A549 (cell line): ENCODE measurements at regions not wholly inside any gene's neighbourhood (a gene's known extent, or its start where the extent isn't known, plus 50 kb on each side); places are given as distances from the start of the nearest gene placed in this dataset.

Experiments
- BHLHE40 ChIP-seq: IDR thresholded peaks from 2 replicates; pipeline ENCODE4 v1.6.1; 2012; ENCODE audit warnings: low read depth, low read length, inconsistent platforms
- CTCF ChIP-seq: fragments of >200 bp; sonication (Bioruptor Twin); formaldehyde crosslinking; IDR thresholded peaks from 3 replicates; pipeline ENCODE4 v1.5.1; 2016
- EHMT2 ChIP-seq: fragments of 200-600 bp; sonication (generic); IDR thresholded peaks from 2 replicates; pipeline ENCODE4 v1.6.1; 2016; ENCODE audit warnings: antibody characterized with exemption, low read depth, mild to moderate bottlenecking, moderate library complexity
- FOXS1 ChIP-seq: fragments of 250-450 bp; sonication (Bioruptor Pico); IDR thresholded peaks from 2 replicates; pipeline ENCODE4 v1.5.0; 2020; ENCODE audit warnings: mild to moderate bottlenecking, moderate library complexity
- JUN ChIP-seq, 2 experiments: fragments of >200 bp; sonication (Bioruptor Twin); formaldehyde crosslinking; IDR thresholded peaks; 2 replicates in 1 of 2; 3 replicates in 1 of 2; pipeline ENCODE4 v1.6.1; 2016 to 2017
- MAX ChIP-seq: IDR thresholded peaks from 2 replicates; pipeline ENCODE4 v1.6.1; 2012
- MAZ ChIP-seq: fragments of 150-350 bp; IDR thresholded peaks from 2 replicates; pipeline ENCODE4 v1.6.1; 2014; ENCODE audit warnings: antibody characterized with exemption, low read depth, low read length, borderline replicate concordance
- POLR2A ChIP-seq: IDR thresholded peaks from 2 replicates; pipeline ENCODE4 v1.6.1; 2012; ENCODE audit warnings: mild to moderate bottlenecking, low read length
- RFX5 ChIP-seq: fragments of 450-650 bp; IDR thresholded peaks from 2 replicates; pipeline ENCODE4 v1.7.1; 2014; ENCODE audit warnings: antibody characterized with exemption, mild to moderate bottlenecking, moderate library complexity
- SREBF2 ChIP-seq: fragments of 450-650 bp; IDR thresholded peaks from 2 replicates; pipeline ENCODE4 v1.6.1; 2014; ENCODE audit warnings: mild to moderate bottlenecking, moderate library complexity
- ZSCAN20 ChIP-seq: fragments of 250-450 bp; sonication (Bioruptor Pico); IDR thresholded peaks from 2 replicates; pipeline ENCODE4 v1.8.0; 2022; ENCODE audit warnings: mild to moderate bottlenecking, moderate library complexity
- TF ChIP-seq, protein P1 (sequence below): fragments of 200-600 bp; sonication (generic); IDR thresholded peaks from 2 replicates; pipeline ENCODE4 v1.6.1; 2016; ENCODE audit warnings: antibody characterized with exemption, mild to moderate bottlenecking, moderate library complexity
- TF ChIP-seq, protein P2 (sequence below): fragments of 250-450 bp; sonication (Bioruptor Pico); IDR thresholded peaks from 2 replicates; pipeline ENCODE4 v1.5.0; 2021; ENCODE audit warnings: mild to moderate bottlenecking, moderate library complexity, borderline replicate concordance

- no peak for TF ChIP-seq CTCF
- TF ChIP-seq MAX, result no peak
- TF ChIP-seq, protein P1, sequence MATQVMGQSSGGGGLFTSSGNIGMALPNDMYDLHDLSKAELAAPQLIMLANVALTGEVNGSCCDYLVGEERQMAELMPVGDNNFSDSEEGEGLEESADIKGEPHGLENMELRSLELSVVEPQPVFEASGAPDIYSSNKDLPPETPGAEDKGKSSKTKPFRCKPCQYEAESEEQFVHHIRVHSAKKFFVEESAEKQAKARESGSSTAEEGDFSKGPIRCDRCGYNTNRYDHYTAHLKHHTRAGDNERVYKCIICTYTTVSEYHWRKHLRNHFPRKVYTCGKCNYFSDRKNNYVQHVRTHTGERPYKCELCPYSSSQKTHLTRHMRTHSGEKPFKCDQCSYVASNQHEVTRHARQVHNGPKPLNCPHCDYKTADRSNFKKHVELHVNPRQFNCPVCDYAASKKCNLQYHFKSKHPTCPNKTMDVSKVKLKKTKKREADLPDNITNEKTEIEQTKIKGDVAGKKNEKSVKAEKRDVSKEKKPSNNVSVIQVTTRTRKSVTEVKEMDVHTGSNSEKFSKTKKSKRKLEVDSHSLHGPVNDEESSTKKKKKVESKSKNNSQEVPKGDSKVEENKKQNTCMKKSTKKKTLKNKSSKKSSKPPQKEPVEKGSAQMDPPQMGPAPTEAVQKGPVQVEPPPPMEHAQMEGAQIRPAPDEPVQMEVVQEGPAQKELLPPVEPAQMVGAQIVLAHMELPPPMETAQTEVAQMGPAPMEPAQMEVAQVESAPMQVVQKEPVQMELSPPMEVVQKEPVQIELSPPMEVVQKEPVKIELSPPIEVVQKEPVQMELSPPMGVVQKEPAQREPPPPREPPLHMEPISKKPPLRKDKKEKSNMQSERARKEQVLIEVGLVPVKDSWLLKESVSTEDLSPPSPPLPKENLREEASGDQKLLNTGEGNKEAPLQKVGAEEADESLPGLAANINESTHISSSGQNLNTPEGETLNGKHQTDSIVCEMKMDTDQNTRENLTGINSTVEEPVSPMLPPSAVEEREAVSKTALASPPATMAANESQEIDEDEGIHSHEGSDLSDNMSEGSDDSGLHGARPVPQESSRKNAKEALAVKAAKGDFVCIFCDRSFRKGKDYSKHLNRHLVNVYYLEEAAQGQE, result no peak
- TF ChIP-seq EHMT2, result no peak
- TF ChIP-seq SREBF2, result no peak
- TF ChIP-seq POLR2A, result no peak
- no peak for TF ChIP-seq BHLHE40
- TF ChIP-seq, protein P2, sequence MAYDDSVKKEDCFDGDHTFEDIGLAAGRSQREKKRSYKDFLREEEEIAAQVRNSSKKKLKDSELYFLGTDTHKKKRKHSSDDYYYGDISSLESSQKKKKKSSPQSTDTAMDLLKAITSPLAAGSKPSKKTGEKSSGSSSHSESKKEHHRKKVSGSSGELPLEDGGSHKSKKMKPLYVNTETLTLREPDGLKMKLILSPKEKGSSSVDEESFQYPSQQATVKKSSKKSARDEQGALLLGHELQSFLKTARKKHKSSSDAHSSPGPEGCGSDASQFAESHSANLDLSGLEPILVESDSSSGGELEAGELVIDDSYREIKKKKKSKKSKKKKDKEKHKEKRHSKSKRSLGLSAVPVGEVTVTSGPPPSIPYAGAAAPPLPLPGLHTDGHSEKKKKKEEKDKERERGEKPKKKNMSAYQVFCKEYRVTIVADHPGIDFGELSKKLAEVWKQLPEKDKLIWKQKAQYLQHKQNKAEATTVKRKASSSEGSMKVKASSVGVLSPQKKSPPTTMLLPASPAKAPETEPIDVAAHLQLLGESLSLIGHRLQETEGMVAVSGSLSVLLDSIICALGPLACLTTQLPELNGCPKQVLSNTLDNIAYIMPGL (CRISPR knock-in tag), result no peak
- no peak for TF ChIP-seq RFX5
- no peak for TF ChIP-seq FOXS1 (CRISPR knock-in tag)
- TF ChIP-seq MAZ, result no peak
- TF ChIP-seq JUN (IDR thresholded peaks at IDR 0.05), result no peak
- no peak for TF ChIP-seq ZSCAN20 (CRISPR knock-in tag)
Measured at GRCh38 chr14:26859483-26859882, 261.6 kb upstream of the NOVA1 start.
